GM23248 (cell line): ENCODE measurements at regions not wholly inside any gene's neighbourhood (a gene's known extent, or its start where the extent isn't known, plus 50 kb on each side); places are given as distances from the start of the nearest gene placed in this dataset.

Experiments
- DNase-seq: peaks from one replicate; pipeline ENCODE4 v3.0.0-alpha.2; 2015
- H2AFZ ChIP-seq: fragments of 200-600 bp; sonication (generic); 2 replicates; pipeline ENCODE4 v1.6.1; 2016; ENCODE audit warnings: antibody characterized with exemption
- H3F3A ChIP-seq: fragments of 200-600 bp; sonication (generic); 2 replicates; pipeline ENCODE4 v1.6.1; 2016; ENCODE audit warnings: mild to moderate bottlenecking, antibody characterized with exemption, mixed run types; ENCODE audit not compliant: insufficient read depth
- H3K27ac ChIP-seq: fragments of 200-600 bp; sonication (generic); 2 replicates; pipeline ENCODE4 v1.5.1; 2016; ENCODE audit warnings: mild to moderate bottlenecking
- H3K27me3 ChIP-seq: fragments of 200-600 bp; sonication (generic); replicated peaks from 2 replicates; pipeline ENCODE4 v1.6.1; 2016; ENCODE audit warnings: mild to moderate bottlenecking; ENCODE audit not compliant: insufficient read depth
- H3K36me3 ChIP-seq: fragments of 200-600 bp; sonication (generic); 2 replicates; pipeline ENCODE4 v1.6.1; 2016; ENCODE audit warnings: low read depth, mild to moderate bottlenecking
- H3K4me1 ChIP-seq: fragments of 200-600 bp; sonication (generic); 2 replicates; pipeline ENCODE4 v1.6.1; 2016; ENCODE audit warnings: mild to moderate bottlenecking; ENCODE audit not compliant: insufficient read depth
- H3K4me2 ChIP-seq: fragments of 200-600 bp; sonication (generic); one replicate; pipeline ENCODE4 v1.6.1; 2016; ENCODE audit warnings: mild to moderate bottlenecking; ENCODE audit not compliant: unreplicated experiment
- H3K4me3 ChIP-seq: fragments of 200-600 bp; sonication (generic); 2 replicates; pipeline ENCODE4 v1.5.1; 2016; ENCODE audit warnings: mild to moderate bottlenecking
- H3K79me2 ChIP-seq: fragments of 200-600 bp; sonication (generic); 2 replicates; pipeline ENCODE4 v1.6.1; 2016; ENCODE audit warnings: mild to moderate bottlenecking; ENCODE audit not compliant: insufficient read depth
- H3K9ac ChIP-seq: fragments of 200-600 bp; sonication (generic); 2 replicates; pipeline ENCODE4 v1.6.1; 2016; ENCODE audit warnings: mild to moderate bottlenecking
- H3K9me2 ChIP-seq: fragments of 200-600 bp; sonication (generic); 2 replicates; pipeline ENCODE4 v1.6.1; 2016; ENCODE audit warnings: mixed run types, mild to moderate bottlenecking, moderate library complexity; ENCODE audit not compliant: insufficient read depth
- H3K9me3 ChIP-seq: fragments of 200-600 bp; sonication (generic); one replicate; pipeline ENCODE4 v1.6.1; 2017; ENCODE audit warnings: low read depth
- H4K20me1 ChIP-seq: fragments of 200-600 bp; sonication (generic); 2 replicates; pipeline ENCODE4 v1.6.0; 2016; ENCODE audit not compliant: insufficient read depth
- EZH2 ChIP-seq: fragments of 200-600 bp; sonication (generic); IDR thresholded peaks from 2 replicates; pipeline ENCODE4 v1.6.1; 2018; ENCODE audit warnings: antibody characterized with exemption, mild to moderate bottlenecking; ENCODE audit not compliant: insufficient read depth, poor library complexity, severe bottlenecking
- EZH2phosphoT487 ChIP-seq: fragments of 200-600 bp; sonication (generic); IDR thresholded peaks from 2 replicates; pipeline ENCODE4 v1.6.1; 2018; ENCODE audit warnings: antibody characterized with exemption, moderate library complexity, mild to moderate bottlenecking, low read depth; ENCODE audit not compliant: insufficient read depth
- WGBS, 2 experiments: methylation state at CpG; one replicate each; pipeline ENCODE4 v1.1.6; 2015 to 2017; ENCODE audit warnings: low lambda C conversion rate in 2 of 2, low coverage in 1 of 2; ENCODE audit errors: missing lambda C conversion rate in 2 of 2; 5-methylcytosine and 5-hydroxymethylcytosine counted together
- in situ Hi-C: fragments of 300-500 bp; cut with MboI; formaldehyde crosslinking; loops from 2 replicates; pipeline ENCODE4 v1.15.0; 2020

- in situ Hi-C loops, result no loop called here
- Histone ChIP-seq H3K79me2 (no peaks in the 10 kb centered on the region), H3K4me3 (no peak overlapping the region), H3K27ac (no peak overlapping the region), H3K4me2 (no peak overlapping the region), H3K9ac (no peak overlapping the region), H3K27me3 (peaks cover 15% of the 10 kb centered on the region; the same call in 1 of the 2 replicates), H3K9me3 (no peaks in the 10 kb centered on the region), H3F3A (no peaks in the 10 kb centered on the region), H3K36me3 (no peaks in the 10 kb centered on the region), H3K4me1 (no peaks in the 10 kb centered on the region), H4K20me1 (no peaks in the 10 kb centered on the region), H2AFZ (no peak overlapping the region), H3K9me2 (no peaks in the 10 kb centered on the region)
- no peak for TF ChIP-seq EZH2
- no peak for TF ChIP-seq EZH2phosphoT487
- 40 to 45% methylated on average over 14 of the region's 14 CpGs for WGBS, 2 experiments
- no peak for DNase-seq
Measured at GRCh38 chr12:111102102-111102739, 181.8 kb upstream of the MYL2 start.

- in situ Hi-C loops, result no loop called here
- 48 to 49% methylated on average over 7 of the region's 7 CpGs for WGBS, 2 experiments
- no peaks in the 10 kb centered on the region for H3K4me1 ChIP-seq
- no peaks in the 10 kb centered on the region for H3K36me3 ChIP-seq
- no peak for TF ChIP-seq EZH2
- TF ChIP-seq EZH2phosphoT487, result no peak
- H3K4me3 ChIP-seq, result no peak overlapping the region
- H3K9me3 ChIP-seq, result no peaks in the 10 kb centered on the region
- no peaks in the 10 kb centered on the region for H3F3A ChIP-seq
- no peak overlapping the region for H3K9ac ChIP-seq
- no peak for DNase-seq
- no peaks in the 10 kb centered on the region for H4K20me1 ChIP-seq
- H3K27me3 ChIP-seq, result peaks cover 20% of the 10 kb centered on the region; the same call in 1 of the 2 replicates
- H3K4me2 ChIP-seq, result no peak overlapping the region
- no peaks in the 10 kb centered on the region for H3K9me2 ChIP-seq
- no peak overlapping the region for H2AFZ ChIP-seq
- no peak overlapping the region for H3K27ac ChIP-seq
- no peaks in the 10 kb centered on the region for H3K79me2 ChIP-seq
Measured at GRCh38 chr12:111101003-111101402, 180.6 kb upstream of the MYL2 start.

GRCh38 chr12:111100554-111100953 lies 180.2 kb upstream of the MYL2 start:
- H3K9me2 ChIP-seq, result no peaks in the 10 kb centered on the region
- DNase-seq, result no peak
- TF ChIP-seq EZH2phosphoT487, result no peak
- no peak for TF ChIP-seq EZH2
- in situ Hi-C loops, result no loop called here
- no peaks in the 10 kb centered on the region for H4K20me1 ChIP-seq
- no peak overlapping the region for H3K9ac ChIP-seq
- no peak overlapping the region for H2AFZ ChIP-seq
- H3K79me2 ChIP-seq, result no peaks in the 10 kb centered on the region
- H3K27ac ChIP-seq, result no peak overlapping the region
- peaks cover 24% of the 10 kb centered on the region; the same call in 1 of the 2 replicates for H3K27me3 ChIP-seq
- H3K4me2 ChIP-seq, result no peak overlapping the region
- H3K4me3 ChIP-seq, result no peak overlapping the region
- no peaks in the 10 kb centered on the region for H3K4me1 ChIP-seq
- no peaks in the 10 kb centered on the region for H3K9me3 ChIP-seq
- H3K36me3 ChIP-seq, result no peaks in the 10 kb centered on the region
- 16 to 18% methylated on average over 4 of the region's 4 CpGs for WGBS, 2 experiments
- H3F3A ChIP-seq, result no peaks in the 10 kb centered on the region

GRCh38 chr12:111100003-111100402 lies 179.6 kb upstream of the MYL2 start:
- H3K4me1 ChIP-seq, result no peaks in the 10 kb centered on the region
- no peaks in the 10 kb centered on the region for H3K9me2 ChIP-seq
- H3K9ac ChIP-seq, result no peak overlapping the region
- H3K36me3 ChIP-seq, result no peaks in the 10 kb centered on the region
- H4K20me1 ChIP-seq, result no peaks in the 10 kb centered on the region
- no peak for DNase-seq
- no peak overlapping the region for H3K4me2 ChIP-seq
- no peak overlapping the region for H2AFZ ChIP-seq
- WGBS, 2 experiments, result 68 to 70% methylated on average over 15 of the region's 15 CpGs
- no peaks in the 10 kb centered on the region for H3K79me2 ChIP-seq
- in situ Hi-C loops, result no loop called here
- H3K27ac ChIP-seq, result no peak overlapping the region
- no peaks in the 10 kb centered on the region for H3F3A ChIP-seq
- TF ChIP-seq EZH2 (no peak), EZH2phosphoT487 (no peak)
- H3K4me3 ChIP-seq, result no peak overlapping the region
- H3K9me3 ChIP-seq, result no peaks in the 10 kb centered on the region
- peaks cover 30% of the 10 kb centered on the region; the same call in 1 of the 2 replicates for H3K27me3 ChIP-seq

- Histone ChIP-seq H3K36me3 (no peaks in the 10 kb centered on the region), H3K4me3 (no peak overlapping the region), H4K20me1 (no peaks in the 10 kb centered on the region), H3F3A (no peaks in the 10 kb centered on the region), H3K27me3 (peaks cover 30% of the 10 kb centered on the region; the same call in 1 of the 2 replicates), H3K4me1 (no peaks in the 10 kb centered on the region), H3K9ac (no peak overlapping the region), H3K9me3 (no peaks in the 10 kb centered on the region), H2AFZ (no peak overlapping the region), H3K79me2 (no peaks in the 10 kb centered on the region), H3K27ac (no peak overlapping the region), H3K4me2 (no peak overlapping the region), H3K9me2 (no peaks in the 10 kb centered on the region)
- no peak for DNase-seq
- no peak for TF ChIP-seq EZH2
- TF ChIP-seq EZH2phosphoT487, result no peak
- WGBS, 2 experiments, result 25 to 27% methylated on average over 8 of the region's 8 CpGs
- in situ Hi-C loops, result no loop called here
Measured at GRCh38 chr12:111099186-111099585, 178.8 kb upstream of the MYL2 start.
